ENCODE measurements at regions not wholly inside any gene's neighbourhood (a gene's known extent, or its start where the extent isn't known, plus 50 kb on each side); places are given as distances from the start of the nearest gene placed in this dataset.

- H3K27me3 ChIP-seq (ENCODE audit: insufficient read depth, low read length): no peaks in the 10 kb centered on the region
- H3K36me3 ChIP-seq (ENCODE audit: insufficient read depth, low read length): no peaks in the 10 kb centered on the region
- no peak overlapping the region for H3K4me3 ChIP-seq (ENCODE audit: low read depth, low read length)
- no peak overlapping the region for H3K27ac ChIP-seq (ENCODE audit: low read depth, low read length)
- H3K79me2 ChIP-seq (ENCODE audit: control insufficient read depth, insufficient read depth, low read length, unreplicated experiment): no peaks in the 10 kb centered on the region
- H3K4me1 ChIP-seq (ENCODE audit: control insufficient read depth, insufficient read depth, low read length, unreplicated experiment): no peaks in the 10 kb centered on the region
- H2AFZ ChIP-seq (ENCODE audit: low read length, unreplicated experiment): no peak overlapping the region
These were observed 313.8 kb upstream of the HS6ST1 start for GRCh38 chr2:128632501-128632800.

- H2AFZ ChIP-seq (ENCODE audit: low read length, unreplicated experiment): no peak overlapping the region
- no peaks in the 10 kb centered on the region for H3K4me1 ChIP-seq (ENCODE audit: control insufficient read depth, insufficient read depth, low read length, unreplicated experiment)
- H3K79me2 ChIP-seq (ENCODE audit: control insufficient read depth, insufficient read depth, low read length, unreplicated experiment): no peaks in the 10 kb centered on the region
- no peak overlapping the region for H3K27ac ChIP-seq (ENCODE audit: low read depth, low read length)
- H3K36me3 ChIP-seq (ENCODE audit: insufficient read depth, low read length): no peaks in the 10 kb centered on the region
- no peak overlapping the region for H3K4me3 ChIP-seq (ENCODE audit: low read depth, low read length)
- H3K27me3 ChIP-seq (ENCODE audit: insufficient read depth, low read length): no peaks in the 10 kb centered on the region
These were observed 314.8 kb upstream of the HS6ST1 start for GRCh38 chr2:128633501-128633900.

- H3K4me1 ChIP-seq (ENCODE audit: control insufficient read depth, insufficient read depth, low read length, unreplicated experiment): no peaks in the 10 kb centered on the region
- H3K4me3 ChIP-seq (ENCODE audit: low read depth, low read length): no peak overlapping the region
- H3K79me2 ChIP-seq (ENCODE audit: control insufficient read depth, insufficient read depth, low read length, unreplicated experiment): no peaks in the 10 kb centered on the region
- H3K36me3 ChIP-seq (ENCODE audit: insufficient read depth, low read length): no peaks in the 10 kb centered on the region
- no peaks in the 10 kb centered on the region for H3K27me3 ChIP-seq (ENCODE audit: insufficient read depth, low read length)
- no peak overlapping the region for H3K27ac ChIP-seq (ENCODE audit: low read depth, low read length)
- no peak overlapping the region for H2AFZ ChIP-seq (ENCODE audit: low read length, unreplicated experiment)
These were observed 316.8 kb upstream of the HS6ST1 start for GRCh38 chr2:128635361-128635900.

- Histone ChIP-seq H3K4me1 (ENCODE audit: control insufficient read depth, insufficient read depth, low read length, unreplicated experiment) (no peaks in the 10 kb centered on the region), H3K36me3 (ENCODE audit: insufficient read depth, low read length) (no peaks in the 10 kb centered on the region), H3K4me3 (ENCODE audit: low read depth, low read length) (no peak overlapping the region), H2AFZ (ENCODE audit: low read length, unreplicated experiment) (no peak overlapping the region), H3K27ac (ENCODE audit: low read depth, low read length) (no peak overlapping the region), H3K79me2 (ENCODE audit: control insufficient read depth, insufficient read depth, low read length, unreplicated experiment) (no peaks in the 10 kb centered on the region), H3K27me3 (ENCODE audit: insufficient read depth, low read length) (no peaks in the 10 kb centered on the region)
These were observed 318.1 kb upstream of the HS6ST1 start for GRCh38 chr2:128636802-128637147.

- Histone ChIP-seq H3K36me3 (ENCODE audit: insufficient read depth, low read length) (no peaks in the 10 kb centered on the region), H2AFZ (ENCODE audit: low read length, unreplicated experiment) (no peak overlapping the region), H3K79me2 (ENCODE audit: control insufficient read depth, insufficient read depth, low read length, unreplicated experiment) (no peaks in the 10 kb centered on the region), H3K4me3 (ENCODE audit: low read depth, low read length) (no peak overlapping the region), H3K27me3 (ENCODE audit: insufficient read depth, low read length) (no peaks in the 10 kb centered on the region), H3K27ac (ENCODE audit: low read depth, low read length) (no peak overlapping the region), H3K4me1 (ENCODE audit: control insufficient read depth, insufficient read depth, low read length, unreplicated experiment) (no peaks in the 10 kb centered on the region)
These were observed 318.9 kb upstream of the HS6ST1 start for GRCh38 chr2:128637481-128638155.

- Histone ChIP-seq H3K36me3 (ENCODE audit: insufficient read depth, low read length) (no peaks in the 10 kb centered on the region), H3K4me1 (ENCODE audit: control insufficient read depth, insufficient read depth, low read length, unreplicated experiment) (no peaks in the 10 kb centered on the region), H3K4me3 (ENCODE audit: low read depth, low read length) (no peak overlapping the region), H3K79me2 (ENCODE audit: control insufficient read depth, insufficient read depth, low read length, unreplicated experiment) (no peaks in the 10 kb centered on the region), H3K27me3 (ENCODE audit: insufficient read depth, low read length) (no peaks in the 10 kb centered on the region), H3K27ac (ENCODE audit: low read depth, low read length) (no peak overlapping the region), H2AFZ (ENCODE audit: low read length, unreplicated experiment) (no peak overlapping the region)
These were observed 319.9 kb upstream of the HS6ST1 start for GRCh38 chr2:128638341-128639119.

- Histone ChIP-seq H3K36me3 (ENCODE audit: insufficient read depth, low read length) (no peaks in the 10 kb centered on the region), H3K4me1 (ENCODE audit: control insufficient read depth, insufficient read depth, low read length, unreplicated experiment) (no peaks in the 10 kb centered on the region), H2AFZ (ENCODE audit: low read length, unreplicated experiment) (no peak overlapping the region), H3K4me3 (ENCODE audit: low read depth, low read length) (no peak overlapping the region), H3K27me3 (ENCODE audit: insufficient read depth, low read length) (no peaks in the 10 kb centered on the region), H3K27ac (ENCODE audit: low read depth, low read length) (no peak overlapping the region), H3K79me2 (ENCODE audit: control insufficient read depth, insufficient read depth, low read length, unreplicated experiment) (no peaks in the 10 kb centered on the region)
These were observed 320.4 kb upstream of the HS6ST1 start for GRCh38 chr2:128639120-128639477.

GRCh38 chr2:128639693-128640092, 321.0 kb upstream of the HS6ST1 start:
- Histone ChIP-seq H3K27ac (ENCODE audit: low read depth, low read length) (no peak overlapping the region), H3K4me1 (ENCODE audit: control insufficient read depth, insufficient read depth, low read length, unreplicated experiment) (no peaks in the 10 kb centered on the region), H3K27me3 (ENCODE audit: insufficient read depth, low read length) (no peaks in the 10 kb centered on the region)

GRCh38 chr2:128640166-128640844, 321.6 kb upstream of the HS6ST1 start:
- no peaks in the 10 kb centered on the region for H3K27me3 ChIP-seq (ENCODE audit: insufficient read depth, low read length)
- H3K4me1 ChIP-seq (ENCODE audit: control insufficient read depth, insufficient read depth, low read length, unreplicated experiment): no peaks in the 10 kb centered on the region
- no peaks in the 10 kb centered on the region for H3K79me2 ChIP-seq (ENCODE audit: control insufficient read depth, insufficient read depth, low read length, unreplicated experiment)
- H3K4me3 ChIP-seq (ENCODE audit: low read depth, low read length): no peak overlapping the region
- no peaks in the 10 kb centered on the region for H3K36me3 ChIP-seq (ENCODE audit: insufficient read depth, low read length)
- no peak overlapping the region for H2AFZ ChIP-seq (ENCODE audit: low read length, unreplicated experiment)
- H3K27ac ChIP-seq (ENCODE audit: low read depth, low read length): no peak overlapping the region

More at GRCh38 chr2:128639693-128640092, 321.0 kb upstream of the HS6ST1 start:
- Histone ChIP-seq H2AFZ (ENCODE audit: low read length, unreplicated experiment) (no peak overlapping the region), H3K79me2 (ENCODE audit: control insufficient read depth, insufficient read depth, low read length, unreplicated experiment) (no peaks in the 10 kb centered on the region), H3K36me3 (ENCODE audit: insufficient read depth, low read length) (no peaks in the 10 kb centered on the region), H3K4me3 (ENCODE audit: low read depth, low read length) (no peak overlapping the region)

GRCh38 chr2:128640845-128641360, 322.2 kb upstream of the HS6ST1 start:
- H2AFZ ChIP-seq (ENCODE audit: low read length, unreplicated experiment): no peak overlapping the region
- no peaks in the 10 kb centered on the region for H3K36me3 ChIP-seq (ENCODE audit: insufficient read depth, low read length)
- H3K4me1 ChIP-seq (ENCODE audit: control insufficient read depth, insufficient read depth, low read length, unreplicated experiment): no peaks in the 10 kb centered on the region
- H3K79me2 ChIP-seq (ENCODE audit: control insufficient read depth, insufficient read depth, low read length, unreplicated experiment): no peaks in the 10 kb centered on the region
- no peak overlapping the region for H3K4me3 ChIP-seq (ENCODE audit: low read depth, low read length)
- no peak overlapping the region for H3K27ac ChIP-seq (ENCODE audit: low read depth, low read length)
- no peaks in the 10 kb centered on the region for H3K27me3 ChIP-seq (ENCODE audit: insufficient read depth, low read length)
